ENCODE measurements at regions not wholly inside any gene's neighbourhood (a gene's known extent, or its start where the extent isn't known, plus 50 kb on each side); places are given as distances from the start of the nearest gene placed in this dataset.

DNA sequence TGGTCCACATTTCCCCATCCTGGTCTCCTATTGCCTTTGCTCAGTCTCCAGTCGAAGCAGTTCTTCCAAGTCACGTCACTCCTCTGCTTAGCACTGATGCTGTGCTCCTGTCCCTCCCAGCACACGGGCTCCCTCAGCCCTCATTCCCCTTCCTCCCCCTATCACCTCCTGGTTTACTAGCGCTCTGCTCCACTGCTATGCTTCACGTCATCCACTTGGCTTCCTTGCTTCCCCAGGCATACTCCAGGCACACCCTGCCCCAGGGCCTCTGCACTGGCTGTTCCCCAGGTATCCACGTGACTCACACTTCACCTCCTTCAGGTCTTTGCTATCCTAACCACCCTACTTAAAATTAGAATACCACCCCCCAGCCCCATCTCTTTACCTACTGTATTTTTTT is 269.3 kb downstream of the GLI2 start:
- no peak overlapping the region for H3K4me3 Mint-ChIP-seq (ENCODE audit: low read depth)
- no peaks in the 10 kb centered on the region for H3K9me3 Mint-ChIP-seq (ENCODE audit: low read depth)
- no peaks in the 10 kb centered on the region for H3K36me3 Mint-ChIP-seq (ENCODE audit: insufficient read depth)
- H3K27me3 Mint-ChIP-seq = peaks cover 91% of the 10 kb centered on the region
- H3K27ac Mint-ChIP-seq = no peak overlapping the region
- peaks cover 4% of the 10 kb centered on the region for H3K4me1 Mint-ChIP-seq (ENCODE audit: low read depth)
- TF ChIP-seq, protein P1, sequence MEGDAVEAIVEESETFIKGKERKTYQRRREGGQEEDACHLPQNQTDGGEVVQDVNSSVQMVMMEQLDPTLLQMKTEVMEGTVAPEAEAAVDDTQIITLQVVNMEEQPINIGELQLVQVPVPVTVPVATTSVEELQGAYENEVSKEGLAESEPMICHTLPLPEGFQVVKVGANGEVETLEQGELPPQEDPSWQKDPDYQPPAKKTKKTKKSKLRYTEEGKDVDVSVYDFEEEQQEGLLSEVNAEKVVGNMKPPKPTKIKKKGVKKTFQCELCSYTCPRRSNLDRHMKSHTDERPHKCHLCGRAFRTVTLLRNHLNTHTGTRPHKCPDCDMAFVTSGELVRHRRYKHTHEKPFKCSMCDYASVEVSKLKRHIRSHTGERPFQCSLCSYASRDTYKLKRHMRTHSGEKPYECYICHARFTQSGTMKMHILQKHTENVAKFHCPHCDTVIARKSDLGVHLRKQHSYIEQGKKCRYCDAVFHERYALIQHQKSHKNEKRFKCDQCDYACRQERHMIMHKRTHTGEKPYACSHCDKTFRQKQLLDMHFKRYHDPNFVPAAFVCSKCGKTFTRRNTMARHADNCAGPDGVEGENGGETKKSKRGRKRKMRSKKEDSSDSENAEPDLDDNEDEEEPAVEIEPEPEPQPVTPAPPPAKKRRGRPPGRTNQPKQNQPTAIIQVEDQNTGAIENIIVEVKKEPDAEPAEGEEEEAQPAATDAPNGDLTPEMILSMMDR (IDR thresholded peaks at IDR 0.05; ENCODE audit: unreplicated experiment) = no peak
- no peak for DNase-seq (ENCODE audit: low spot score, unreplicated experiment)

DNA sequence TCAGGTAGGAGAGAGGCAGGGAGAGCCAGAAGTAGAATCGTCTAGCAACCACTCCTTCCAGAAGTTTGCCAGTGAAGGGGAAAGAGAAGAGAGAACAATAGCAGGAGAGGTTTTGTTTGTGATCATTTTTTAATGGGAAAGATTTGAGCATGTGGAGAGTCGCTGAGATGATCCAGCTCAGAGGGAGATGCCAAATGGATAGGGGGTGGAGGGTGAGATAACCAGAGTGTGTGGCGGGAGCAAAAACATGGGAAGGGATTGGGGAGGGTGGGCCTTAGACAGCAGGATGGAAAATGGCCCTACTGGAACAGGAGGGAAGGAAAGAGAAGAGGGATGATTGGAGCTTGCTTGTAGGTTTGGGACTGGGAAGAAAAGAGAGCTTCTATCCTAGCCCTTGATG is 269.8 kb downstream of the GLI2 start:
- Mint-ChIP-seq H3K27me3 (peaks cover 91% of the 10 kb centered on the region), H3K9me3 (ENCODE audit: low read depth) (peaks cover 4% of the 10 kb centered on the region), H3K4me3 (ENCODE audit: low read depth) (no peak overlapping the region), H3K4me1 (ENCODE audit: low read depth) (peaks cover 4% of the 10 kb centered on the region), H3K27ac (no peak overlapping the region), H3K36me3 (ENCODE audit: insufficient read depth) (no peaks in the 10 kb centered on the region)
- no peak for DNase-seq (ENCODE audit: low spot score, unreplicated experiment)
- TF ChIP-seq, protein P1 (IDR thresholded peaks at IDR 0.05; ENCODE audit: unreplicated experiment) = no peak

DNA sequence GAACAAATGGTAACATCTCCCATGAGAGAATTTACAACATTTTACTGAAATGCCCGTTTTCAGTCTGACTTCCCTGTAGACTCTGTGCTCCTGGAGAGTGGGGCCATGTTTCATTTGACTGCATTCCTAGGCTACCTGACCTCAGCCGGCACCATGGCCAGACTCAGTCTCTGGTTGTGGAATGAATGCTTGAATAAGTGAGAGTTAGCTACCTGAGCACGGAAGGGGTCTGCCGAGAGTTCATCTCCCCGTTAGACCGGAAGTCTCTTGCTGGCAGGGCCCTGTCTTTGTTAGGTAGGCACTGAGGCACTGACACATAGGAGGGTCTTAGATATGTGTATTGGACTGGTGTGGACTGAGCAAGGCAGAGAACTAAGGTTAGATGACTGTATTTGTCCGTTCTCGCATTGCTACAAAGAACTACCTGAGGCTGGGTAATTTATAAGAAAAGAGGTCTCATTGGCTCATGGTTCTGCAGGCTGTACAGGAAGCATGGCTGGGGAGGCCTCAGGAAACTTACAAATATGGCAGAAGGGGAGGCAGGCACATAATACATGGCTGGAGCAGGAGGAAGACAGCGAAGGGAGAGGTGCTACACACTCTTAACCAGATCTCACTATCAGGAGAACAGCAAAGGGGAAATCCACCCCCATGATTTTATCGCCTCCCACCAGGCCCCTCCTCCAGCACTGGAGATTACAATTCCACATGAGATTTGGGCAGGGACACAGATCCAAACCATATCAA is 271.2 kb downstream of the GLI2 start:
- H3K27me3 Mint-ChIP-seq = peaks cover 86% of the 10 kb centered on the region
- no peaks in the 10 kb centered on the region for H3K36me3 Mint-ChIP-seq (ENCODE audit: insufficient read depth)
- peaks cover 4% of the 10 kb centered on the region for H3K4me1 Mint-ChIP-seq (ENCODE audit: low read depth)
- TF ChIP-seq, protein P1 (IDR thresholded peaks at IDR 0.05; ENCODE audit: unreplicated experiment) = no peak
- H3K9me3 Mint-ChIP-seq (ENCODE audit: low read depth) = peaks cover 10% of the 10 kb centered on the region
- no peak for DNase-seq (ENCODE audit: low spot score, unreplicated experiment)
- H3K4me3 Mint-ChIP-seq (ENCODE audit: low read depth) = no peak overlapping the region
- no peak overlapping the region for H3K27ac Mint-ChIP-seq

DNA sequence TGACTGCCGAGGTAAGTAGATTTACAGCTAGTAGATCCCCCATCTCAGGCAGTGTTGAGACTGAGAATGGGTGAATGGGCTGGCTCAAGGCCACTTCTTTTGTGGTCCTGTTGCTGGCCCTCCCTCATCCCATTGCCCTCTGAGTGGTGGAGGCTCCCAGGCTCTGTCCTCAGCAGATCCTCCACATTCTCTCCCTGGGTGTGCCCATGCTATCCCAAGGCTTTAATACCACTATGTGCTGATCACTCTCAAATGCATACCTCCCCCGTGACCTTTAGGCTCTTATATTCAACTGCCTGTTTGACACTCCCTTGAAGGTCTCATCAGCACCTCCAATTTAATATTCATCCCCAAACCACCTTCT is 271.8 kb downstream of the GLI2 start:
- DNase-seq (ENCODE audit: low spot score, unreplicated experiment) = no peak
- H3K36me3 Mint-ChIP-seq (ENCODE audit: insufficient read depth) = no peaks in the 10 kb centered on the region
- no peak overlapping the region for H3K27ac Mint-ChIP-seq
- TF ChIP-seq, protein P1 (IDR thresholded peaks at IDR 0.05; ENCODE audit: unreplicated experiment) = no peak
- H3K4me1 Mint-ChIP-seq (ENCODE audit: low read depth) = peaks cover 4% of the 10 kb centered on the region
- no peak overlapping the region for H3K4me3 Mint-ChIP-seq (ENCODE audit: low read depth)
- peaks cover 80% of the 10 kb centered on the region for H3K27me3 Mint-ChIP-seq
- peaks cover 10% of the 10 kb centered on the region for H3K9me3 Mint-ChIP-seq (ENCODE audit: low read depth)

DNA sequence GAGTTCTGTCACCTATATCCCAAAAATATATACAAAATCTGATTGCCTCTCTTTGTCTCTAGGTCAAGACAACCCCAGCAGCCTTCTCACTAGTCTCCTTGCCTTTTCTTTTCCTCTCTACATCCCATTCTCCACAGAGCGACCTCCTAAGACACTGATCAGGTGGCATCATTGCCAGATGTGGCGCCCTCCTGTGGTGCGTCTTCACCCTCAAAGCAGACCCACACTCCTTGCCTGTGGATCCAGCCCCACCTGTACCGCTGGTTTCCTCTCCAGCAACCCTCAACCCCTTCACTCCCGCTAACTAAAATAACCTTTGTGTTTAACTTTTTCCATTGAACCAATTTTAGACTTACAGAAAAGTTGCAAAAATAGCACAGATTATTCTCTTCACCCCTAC is 273.3 kb downstream of the GLI2 start:
- TF ChIP-seq, protein P1 (IDR thresholded peaks at IDR 0.05; ENCODE audit: unreplicated experiment) = peak; percentile 35
- no peak for DNase-seq (ENCODE audit: low spot score, unreplicated experiment)
- Mint-ChIP-seq H3K27me3 (peaks cover 78% of the 10 kb centered on the region), H3K4me3 (ENCODE audit: low read depth) (no peak overlapping the region), H3K9me3 (ENCODE audit: low read depth) (peaks cover 14% of the 10 kb centered on the region), H3K27ac (no peak overlapping the region), H3K4me1 (ENCODE audit: low read depth) (no peaks in the 10 kb centered on the region), H3K36me3 (ENCODE audit: insufficient read depth) (no peaks in the 10 kb centered on the region)
